ENCODE measurements at regions not wholly inside any gene's neighbourhood (a gene's known extent, or its start where the extent isn't known, plus 50 kb on each side); places are given as distances from the start of the nearest gene placed in this dataset.
"Not testable (repeated sequence)": the region's sequence is repeated elsewhere in the genome, so short reads cannot be mapped to it uniquely, and the experiment has no call there.

DNA sequence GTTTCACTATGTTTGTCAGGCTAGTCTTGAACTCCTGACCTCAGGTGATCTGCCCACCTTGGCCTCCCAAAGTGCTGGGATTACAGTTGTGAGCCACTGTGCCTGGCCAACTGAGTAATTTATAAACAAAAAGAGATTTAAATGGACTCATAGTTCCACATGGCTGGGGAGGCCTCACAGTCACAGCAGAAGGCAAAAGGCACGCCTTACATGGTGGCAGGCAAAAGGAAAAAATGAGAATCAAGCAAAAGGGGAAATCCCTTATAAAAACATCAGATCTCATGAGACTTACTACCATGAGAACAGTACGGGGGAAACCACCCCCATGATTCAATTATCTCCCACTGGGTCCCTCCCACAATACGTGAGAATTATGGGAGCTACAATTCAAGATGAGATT, 73.2 kb upstream of the TIAM1 start:
- H3K9me3 ChIP-seq (ENCODE audit: control insufficient read depth, insufficient read depth, low read length); H3K4me1 ChIP-seq (ENCODE audit: control insufficient read depth, insufficient read depth, low read length); H3K27me3 ChIP-seq (ENCODE audit: control insufficient read depth, insufficient read depth, low read length); H3K9ac ChIP-seq (ENCODE audit: low read depth, low read length); H3K36me3 ChIP-seq (ENCODE audit: control insufficient read depth, insufficient read depth, low read length); H3K4me3 ChIP-seq (ENCODE audit: low read depth, low read length): not testable (repeated sequence)

GRCh38 chr21:31416465-31416864, 72.4 kb upstream of the TIAM1 start:
- no peaks in the 10 kb centered on the region for H3K27me3 ChIP-seq (ENCODE audit: control insufficient read depth, insufficient read depth, low read length)
- no peaks in the 10 kb centered on the region for H3K9me3 ChIP-seq (ENCODE audit: control insufficient read depth, insufficient read depth, low read length)
- peaks cover 4% of the 10 kb centered on the region for H3K4me1 ChIP-seq (ENCODE audit: control insufficient read depth, insufficient read depth, low read length)
- H3K36me3 ChIP-seq (ENCODE audit: control insufficient read depth, insufficient read depth, low read length): no peaks in the 10 kb centered on the region
- no peak overlapping the region for H3K9ac ChIP-seq (ENCODE audit: low read depth, low read length)
- no peak overlapping the region for H3K4me3 ChIP-seq (ENCODE audit: low read depth, low read length)

DNA sequence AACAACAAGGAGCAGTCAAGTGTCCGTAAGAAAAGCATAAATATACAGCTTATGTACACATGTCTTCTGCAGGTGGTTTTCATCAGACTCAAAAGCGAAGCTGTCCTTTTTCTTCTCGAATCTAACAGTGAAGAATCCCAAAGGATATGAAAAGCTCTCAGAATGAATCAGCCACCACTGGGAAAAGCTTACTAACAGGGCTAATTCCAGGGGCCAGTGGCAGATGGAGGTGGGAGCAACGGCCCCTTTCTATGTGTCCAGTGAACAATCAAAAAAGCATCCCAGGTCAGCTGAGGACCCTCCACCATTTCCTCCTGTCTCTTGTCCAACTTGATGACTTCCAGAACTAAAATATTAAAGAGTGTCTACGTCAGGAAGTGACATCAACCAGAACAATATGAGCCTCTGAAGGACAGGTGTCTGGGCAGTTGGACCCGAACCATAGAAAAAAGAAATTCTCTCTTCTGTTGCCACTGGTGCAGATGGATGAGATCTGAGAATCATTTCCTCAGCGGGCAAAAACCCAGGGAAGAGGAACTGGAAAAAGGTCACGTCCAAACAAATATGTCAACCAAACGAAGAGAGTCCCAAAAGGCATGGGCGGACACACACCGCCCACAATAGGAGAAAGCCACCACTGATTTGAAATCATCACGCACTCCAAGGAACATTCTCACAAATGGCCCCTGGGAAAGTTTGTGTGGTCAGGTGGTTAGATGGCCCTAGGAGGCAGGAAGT, 70.4 kb upstream of the TIAM1 start:
- Histone ChIP-seq H3K9ac (ENCODE audit: low read depth, low read length) (no peak overlapping the region), H3K27me3 (ENCODE audit: control insufficient read depth, insufficient read depth, low read length) (no peaks in the 10 kb centered on the region), H3K36me3 (ENCODE audit: control insufficient read depth, insufficient read depth, low read length) (no peaks in the 10 kb centered on the region), H3K4me1 (ENCODE audit: control insufficient read depth, insufficient read depth, low read length) (peaks cover 4% of the 10 kb centered on the region), H3K4me3 (ENCODE audit: low read depth, low read length) (no peak overlapping the region), H3K9me3 (ENCODE audit: control insufficient read depth, insufficient read depth, low read length) (no peaks in the 10 kb centered on the region)

- Histone ChIP-seq H3K9ac (ENCODE audit: low read depth, low read length) (no peak overlapping the region), H3K36me3 (ENCODE audit: control insufficient read depth, insufficient read depth, low read length) (no peaks in the 10 kb centered on the region), H3K4me1 (ENCODE audit: control insufficient read depth, insufficient read depth, low read length) (peaks cover 4% of the 10 kb centered on the region), H3K4me3 (ENCODE audit: low read depth, low read length) (no peak overlapping the region), H3K27me3 (ENCODE audit: control insufficient read depth, insufficient read depth, low read length) (no peaks in the 10 kb centered on the region), H3K9me3 (ENCODE audit: control insufficient read depth, insufficient read depth, low read length) (no peaks in the 10 kb centered on the region)
Observed at GRCh38 chr21:31413698-31414097, 69.6 kb upstream of the TIAM1 start.

GRCh38 chr21:31410499-31411131, 66.6 kb upstream of the TIAM1 start:
- Histone ChIP-seq H3K27me3 (ENCODE audit: control insufficient read depth, insufficient read depth, low read length) (no peaks in the 10 kb centered on the region), H3K9ac (ENCODE audit: low read depth, low read length) (no peak overlapping the region), H3K9me3 (ENCODE audit: control insufficient read depth, insufficient read depth, low read length) (no peaks in the 10 kb centered on the region), H3K4me1 (ENCODE audit: control insufficient read depth, insufficient read depth, low read length) (no peaks in the 10 kb centered on the region), H3K36me3 (ENCODE audit: control insufficient read depth, insufficient read depth, low read length) (no peaks in the 10 kb centered on the region), H3K4me3 (ENCODE audit: low read depth, low read length) (no peak overlapping the region)

GRCh38 chr21:31409831-31410487, 65.9 kb upstream of the TIAM1 start:
- Histone ChIP-seq H3K27me3 (ENCODE audit: control insufficient read depth, insufficient read depth, low read length) (no peaks in the 10 kb centered on the region), H3K9ac (ENCODE audit: low read depth, low read length) (no peak overlapping the region), H3K36me3 (ENCODE audit: control insufficient read depth, insufficient read depth, low read length) (no peaks in the 10 kb centered on the region), H3K9me3 (ENCODE audit: control insufficient read depth, insufficient read depth, low read length) (no peaks in the 10 kb centered on the region), H3K4me3 (ENCODE audit: low read depth, low read length) (no peak overlapping the region), H3K4me1 (ENCODE audit: control insufficient read depth, insufficient read depth, low read length) (no peaks in the 10 kb centered on the region)

- Histone ChIP-seq H3K4me1 (ENCODE audit: control insufficient read depth, insufficient read depth, low read length) (no peaks in the 10 kb centered on the region), H3K36me3 (ENCODE audit: control insufficient read depth, insufficient read depth, low read length) (no peaks in the 10 kb centered on the region), H3K27me3 (ENCODE audit: control insufficient read depth, insufficient read depth, low read length) (no peaks in the 10 kb centered on the region), H3K9me3 (ENCODE audit: control insufficient read depth, insufficient read depth, low read length) (no peaks in the 10 kb centered on the region), H3K9ac (ENCODE audit: low read depth, low read length) (no peak overlapping the region), H3K4me3 (ENCODE audit: low read depth, low read length) (no peak overlapping the region)
Observed at GRCh38 chr21:31408301-31409088, 64.4 kb upstream of the TIAM1 start.

DNA sequence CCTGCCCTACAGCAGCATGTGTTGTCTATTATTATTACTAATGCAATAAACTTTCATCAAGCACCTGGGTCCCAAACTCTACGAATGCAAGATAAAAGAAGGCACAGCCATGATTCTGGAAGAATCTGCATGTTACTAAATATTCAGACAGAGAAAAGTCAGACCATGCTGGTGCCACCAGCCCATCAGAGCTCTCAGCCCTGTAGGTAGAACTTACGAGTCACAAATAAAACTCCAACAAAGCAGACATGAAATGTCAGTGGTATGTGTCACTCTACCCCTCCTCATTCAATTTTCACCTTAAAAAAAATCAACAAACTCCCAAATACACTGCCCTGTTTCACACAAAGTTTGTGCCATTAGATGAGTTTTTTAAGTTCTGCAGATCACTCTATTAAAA, 62.4 kb upstream of the TIAM1 start:
- H3K9me3 ChIP-seq (ENCODE audit: control insufficient read depth, insufficient read depth, low read length): no peaks in the 10 kb centered on the region
- no peaks in the 10 kb centered on the region for H3K27me3 ChIP-seq (ENCODE audit: control insufficient read depth, insufficient read depth, low read length)
- no peak overlapping the region for H3K9ac ChIP-seq (ENCODE audit: low read depth, low read length)
- no peak overlapping the region for H3K4me3 ChIP-seq (ENCODE audit: low read depth, low read length)
- H3K4me1 ChIP-seq (ENCODE audit: control insufficient read depth, insufficient read depth, low read length): no peaks in the 10 kb centered on the region
- no peaks in the 10 kb centered on the region for H3K36me3 ChIP-seq (ENCODE audit: control insufficient read depth, insufficient read depth, low read length)

DNA sequence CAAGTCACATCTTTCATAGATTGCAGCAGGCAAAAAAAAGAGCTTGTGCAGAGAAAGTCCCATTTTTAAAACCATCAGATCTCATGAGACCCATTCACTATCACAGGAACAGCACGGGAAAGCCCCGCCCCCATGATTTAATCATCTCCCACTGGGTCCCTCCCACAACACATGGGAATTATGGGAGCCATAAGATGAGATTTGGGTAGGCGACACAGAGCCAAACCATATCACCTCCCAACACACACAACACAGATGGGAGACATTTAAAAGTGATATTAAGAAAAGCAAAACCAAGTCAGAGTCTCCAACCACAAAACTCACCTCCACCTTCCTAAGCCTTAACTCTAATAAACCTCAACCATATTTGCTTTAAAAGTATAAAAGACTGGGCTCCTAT, 61.5 kb upstream of the TIAM1 start:
- no peaks in the 10 kb centered on the region for H3K4me1 ChIP-seq (ENCODE audit: control insufficient read depth, insufficient read depth, low read length)
- no peak overlapping the region for H3K4me3 ChIP-seq (ENCODE audit: low read depth, low read length)
- no peak overlapping the region for H3K9ac ChIP-seq (ENCODE audit: low read depth, low read length)
- no peaks in the 10 kb centered on the region for H3K27me3 ChIP-seq (ENCODE audit: control insufficient read depth, insufficient read depth, low read length)
- no peaks in the 10 kb centered on the region for H3K9me3 ChIP-seq (ENCODE audit: control insufficient read depth, insufficient read depth, low read length)
- no peaks in the 10 kb centered on the region for H3K36me3 ChIP-seq (ENCODE audit: control insufficient read depth, insufficient read depth, low read length)

- no peak overlapping the region for H3K9ac ChIP-seq (ENCODE audit: low read depth, low read length)
- H3K36me3 ChIP-seq (ENCODE audit: control insufficient read depth, insufficient read depth, low read length): no peaks in the 10 kb centered on the region
- H3K4me1 ChIP-seq (ENCODE audit: control insufficient read depth, insufficient read depth, low read length): no peaks in the 10 kb centered on the region
- H3K9me3 ChIP-seq (ENCODE audit: control insufficient read depth, insufficient read depth, low read length): no peaks in the 10 kb centered on the region
- no peak overlapping the region for H3K4me3 ChIP-seq (ENCODE audit: low read depth, low read length)
- H3K27me3 ChIP-seq (ENCODE audit: control insufficient read depth, insufficient read depth, low read length): no peaks in the 10 kb centered on the region
Observed at GRCh38 chr21:31403596-31404333, 59.7 kb upstream of the TIAM1 start.

- Histone ChIP-seq H3K27me3 (ENCODE audit: control insufficient read depth, insufficient read depth, low read length) (no peaks in the 10 kb centered on the region), H3K36me3 (ENCODE audit: control insufficient read depth, insufficient read depth, low read length) (no peaks in the 10 kb centered on the region), H3K9me3 (ENCODE audit: control insufficient read depth, insufficient read depth, low read length) (no peaks in the 10 kb centered on the region), H3K4me3 (ENCODE audit: low read depth, low read length) (no peak overlapping the region), H3K4me1 (ENCODE audit: control insufficient read depth, insufficient read depth, low read length) (no peaks in the 10 kb centered on the region), H3K9ac (ENCODE audit: low read depth, low read length) (no peak overlapping the region)
Observed at GRCh38 chr21:31399591-31399990, 55.5 kb upstream of the TIAM1 start.

Data from iPS-15b (cell line).